ENCODE measurements at regions not wholly inside any gene's neighbourhood (a gene's known extent, or its start where the extent isn't known, plus 50 kb on each side); places are given as distances from the start of the nearest gene placed in this dataset.

GRCh38 chr14:103206023-103206481 lies 82.8 kb downstream of the TNFAIP2 start (continued):
- no peak for TF ChIP-seq CTCF (conservative IDR thresholded peaks at IDR 0.05; ENCODE audit: low read depth in 2 of 2)

GRCh38 chr14:103206836-103207387 lies 83.7 kb downstream of the TNFAIP2 start:
- no peak overlapping the region for H3K27ac Mint-ChIP-seq
- TF ChIP-seq CREB1 (CRISPR knock-in tag; IDR thresholded peaks at IDR 0.05; ENCODE audit: low read depth), result no peak
- TF ChIP-seq POLR2AphosphoS5 (IDR thresholded peaks at IDR 0.05; ENCODE audit: low read depth), result no peak
- no peak for TF ChIP-seq NANOG (IDR thresholded peaks at IDR 0.05; ENCODE audit: borderline replicate concordance)
- H3K27me3 ChIP-seq (ENCODE audit: insufficient read depth), result peaks cover 43% of the 10 kb centered on the region
- peak; percentile 85 for ATAC-seq
- H3K27me3 Mint-ChIP-seq (ENCODE audit: insufficient read depth, low read depth, poor library complexity), result peaks cover 45% of the 10 kb centered on the region
- peaks cover 42% of the 10 kb centered on the region for H3K9me3 Mint-ChIP-seq
- peaks cover 21% of the 10 kb centered on the region for H3K36me3 Mint-ChIP-seq (ENCODE audit: low read depth)
- H3K9me2 ChIP-seq (ENCODE audit: insufficient read depth), result 0 out of 2 replicates have a peak, but pooled peaks cover 4% of the 10 kb centered on the region
- H3K4me3 ChIP-seq, result peak overlapping the region; percentile 64
- no peaks in the 10 kb centered on the region for H3K79me2 ChIP-seq (replicated peaks; ENCODE audit: insufficient read depth)
- H3F3A ChIP-seq (replicated peaks; ENCODE audit: low read depth), result no peaks in the 10 kb centered on the region
- DNase-seq (ENCODE audit: low spot score), result peak; percentile 80
- 0 out of 2 replicates have a peak, but pooled peaks cover 7% of the 10 kb centered on the region for H3K4me1 ChIP-seq (ENCODE audit: insufficient read depth)
- peak overlapping the region; percentile 21; the same call in 1 of the 2 replicates for H2AFZ ChIP-seq
- H3K4me1 Mint-ChIP-seq, result peaks cover 7% of the 10 kb centered on the region
- no peaks in the 10 kb centered on the region for H4K20me1 ChIP-seq (replicated peaks; ENCODE audit: insufficient read depth)
- H3K27ac ChIP-seq (ENCODE audit: low read depth), result no peak overlapping the region
- H3K4me3 Mint-ChIP-seq, result peak overlapping the region; percentile 70
- H3K4me2 ChIP-seq, result peak overlapping the region; percentile 81
- H3K36me3 ChIP-seq (ENCODE audit: insufficient read depth), result no peaks in the 10 kb centered on the region

- peak; percentile 44 for DNase-seq (ENCODE audit: low spot score)
- Histone ChIP-seq H3K27ac (ENCODE audit: low read depth) (no peak overlapping the region), H3F3A (replicated peaks; ENCODE audit: low read depth) (no peaks in the 10 kb centered on the region), H3K36me3 (ENCODE audit: insufficient read depth) (no peaks in the 10 kb centered on the region), H3K4me3 (peak overlapping the region; percentile 64), H4K20me1 (replicated peaks; ENCODE audit: insufficient read depth) (no peaks in the 10 kb centered on the region), H3K79me2 (replicated peaks; ENCODE audit: insufficient read depth) (no peaks in the 10 kb centered on the region), H3K27me3 (ENCODE audit: insufficient read depth) (peaks cover 43% of the 10 kb centered on the region), H2AFZ (peak overlapping the region; percentile 38; the same call in 1 of the 2 replicates), H3K4me2 (peak overlapping the region; percentile 81), H3K9me2 (ENCODE audit: insufficient read depth) (0 out of 2 replicates have a peak, but pooled peaks cover 4% of the 10 kb centered on the region), H3K4me1 (ENCODE audit: insufficient read depth) (0 out of 2 replicates have a peak, but pooled peaks cover 7% of the 10 kb centered on the region)
- Mint-ChIP-seq H3K27ac (no peak overlapping the region), H3K36me3 (ENCODE audit: low read depth) (peaks cover 21% of the 10 kb centered on the region), H3K27me3 (ENCODE audit: insufficient read depth, low read depth, poor library complexity) (peaks cover 42% of the 10 kb centered on the region), H3K4me1 (peaks cover 7% of the 10 kb centered on the region), H3K9me3 (peaks cover 37% of the 10 kb centered on the region), H3K4me3 (peak overlapping the region; percentile 71)
- ATAC-seq, result peak; percentile 61
- TF ChIP-seq POLR2AphosphoS5 (IDR thresholded peaks at IDR 0.05; ENCODE audit: low read depth) (no peak), CTCF (conservative IDR thresholded peaks at IDR 0.05; ENCODE audit: low read depth in 2 of 2) (no peak), ZNF462 (CRISPR knock-in tag; IDR thresholded peaks at IDR 0.05) (no peak), ZNF331 (CRISPR knock-in tag; IDR thresholded peaks at IDR 0.05; ENCODE audit: low read depth) (no peak), JUNB (IDR thresholded peaks at IDR 0.05; ENCODE audit: unreplicated experiment) (no peak), CREB1 (CRISPR knock-in tag; IDR thresholded peaks at IDR 0.05; ENCODE audit: low read depth) (no peak)
Measured at GRCh38 chr14:103207388-103208072, 84.3 kb downstream of the TNFAIP2 start.

All from GM23338 (cell line).